GM19372 (cell line): ENCODE measurements at regions not wholly inside any gene's neighbourhood (a gene's known extent, or its start where the extent isn't known, plus 50 kb on each side); places are given as distances from the start of the nearest gene placed in this dataset.
"Not testable (repeated sequence)": the region's sequence is repeated elsewhere in the genome, so short reads cannot be mapped to it uniquely, and the experiment has no call there.

Source experiments
- ATAC-seq: cut with Tn5 transposase; IDR thresholded peaks from one replicate; pipeline ENCODE4 v1.9.1; 2021; ENCODE audit warnings: mild to moderate bottlenecking, low read depth, moderate library complexity; ENCODE audit not compliant: unreplicated experiment

- no peak for ATAC-seq
These were observed 1597.7 kb upstream of the PRR20A start for GRCh38 chr13:55543053-55543452.

DNA sequence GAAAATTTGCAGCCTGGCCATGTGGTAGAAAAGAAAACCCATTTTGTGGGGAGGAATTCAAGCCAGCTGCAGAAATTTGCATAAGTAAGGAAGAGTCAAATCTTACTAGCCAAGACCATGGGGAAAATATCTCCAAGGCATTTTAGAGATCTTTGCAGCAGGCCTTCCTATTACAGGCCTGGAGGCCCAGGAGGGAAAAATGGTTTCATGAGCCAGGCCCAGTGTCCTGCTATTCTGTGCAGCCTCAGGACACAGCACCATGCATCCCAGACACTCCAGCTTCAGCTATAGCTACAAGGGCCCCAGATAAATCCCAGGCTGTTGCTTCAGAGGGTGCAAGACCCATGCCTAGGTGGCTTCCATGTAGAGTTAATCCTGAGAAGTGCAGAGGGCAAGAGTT is 1590.1 kb upstream of the PRR20A start:
- no peak for ATAC-seq

- ATAC-seq = no peak
These were observed 1587.0 kb upstream of the PRR20A start for GRCh38 chr13:55553701-55554100.

DNA sequence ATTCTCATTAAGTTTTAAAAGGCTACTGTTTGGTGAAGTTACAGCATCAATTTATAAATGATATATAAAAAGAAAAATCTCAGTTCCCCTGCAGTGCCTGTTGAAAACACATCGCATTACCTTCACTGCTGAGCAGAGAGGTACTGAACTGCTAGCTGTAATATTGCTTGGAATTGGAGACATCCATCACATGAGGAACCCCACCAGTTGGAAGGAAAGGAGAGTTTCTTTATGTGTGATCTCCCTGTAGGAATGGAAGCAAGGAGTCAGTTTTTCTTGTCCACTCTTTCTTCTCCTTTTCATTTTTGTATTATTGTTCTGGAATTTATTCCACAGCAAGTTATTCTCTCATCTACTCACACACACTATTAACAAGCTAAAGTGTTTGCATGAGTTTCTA is 1586.0 kb upstream of the PRR20A start:
- ATAC-seq = no peak

DNA sequence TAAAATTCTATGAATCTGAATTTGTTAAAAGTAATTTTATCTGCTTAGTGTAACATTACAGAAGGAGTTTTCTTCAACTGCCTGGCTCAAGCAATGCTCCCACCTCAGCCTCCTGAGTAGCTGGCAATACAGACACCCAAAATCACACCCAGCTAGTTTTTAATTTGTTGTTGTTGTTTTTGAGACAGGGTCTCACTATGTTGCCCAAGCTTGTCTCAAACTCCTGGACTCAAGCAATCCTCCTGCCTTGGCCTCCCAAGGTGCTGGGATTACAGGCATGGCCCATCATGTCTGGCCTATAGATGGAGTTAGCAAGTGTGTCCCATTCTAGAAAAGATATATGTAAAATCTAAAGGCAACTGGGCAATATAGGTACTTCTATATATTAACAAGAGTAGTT is 1580.4 kb upstream of the PRR20A start:
- no peak for ATAC-seq

DNA sequence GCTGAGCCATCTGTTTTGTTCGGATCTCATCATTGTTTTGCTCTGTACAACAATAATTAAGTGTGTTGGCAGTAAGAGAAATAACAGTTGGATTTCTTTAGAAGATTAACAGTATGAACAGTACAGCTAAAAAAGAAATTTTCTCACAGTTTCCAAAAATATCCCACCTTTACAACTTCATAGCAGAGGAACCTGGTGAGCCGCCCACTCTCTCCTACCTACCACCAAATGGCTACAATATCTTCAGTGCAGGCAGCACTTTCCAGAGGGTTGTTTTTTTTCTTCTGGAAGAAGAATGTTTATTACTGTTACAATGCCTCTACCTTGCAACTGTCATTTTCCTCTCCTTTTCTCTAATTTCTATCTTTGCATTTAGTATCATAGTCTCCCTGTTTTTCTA is 1577.5 kb upstream of the PRR20A start:
- ATAC-seq = no peak

DNA sequence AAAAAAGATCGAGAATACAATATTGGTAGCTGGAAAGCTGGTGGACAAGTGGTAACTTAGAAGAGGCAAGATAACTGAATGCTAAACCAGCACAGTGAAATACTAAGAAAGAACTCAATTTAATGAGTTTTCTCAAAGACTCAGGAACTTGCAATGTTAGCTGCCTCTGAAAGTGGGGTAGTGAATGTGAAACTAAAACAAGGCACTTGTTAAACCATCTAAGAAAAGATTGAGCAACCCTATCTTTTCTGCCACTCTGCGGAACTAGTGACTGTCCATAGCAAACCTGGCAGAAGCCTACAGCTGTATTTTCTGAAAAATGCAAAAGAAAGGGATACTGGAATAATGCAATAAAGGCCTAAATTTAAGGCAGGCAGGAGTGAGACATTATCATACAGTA is 1574.4 kb upstream of the PRR20A start:
- no peak for ATAC-seq

DNA sequence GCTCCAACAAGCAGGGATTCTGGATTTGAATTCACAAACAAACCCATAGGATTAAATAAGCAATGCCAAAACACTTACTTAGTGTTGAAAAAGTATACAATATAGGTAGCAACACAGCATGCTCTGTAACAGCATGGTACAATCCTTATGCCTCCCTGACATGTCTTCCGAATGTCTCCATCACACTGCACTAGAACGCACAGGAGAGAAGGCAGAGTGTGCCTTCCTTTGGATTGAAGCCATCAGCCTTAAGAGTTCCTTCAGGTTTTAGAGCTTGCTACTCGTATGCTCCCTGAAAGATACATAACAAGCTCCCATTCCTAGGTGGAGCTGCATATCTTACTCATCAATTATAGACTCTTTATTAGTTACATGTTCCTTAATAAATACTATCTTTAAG is 1573.9 kb upstream of the PRR20A start:
- no peak for ATAC-seq

GRCh38 chr13:55567721-55568625 is 1572.7 kb upstream of the PRR20A start:
- ATAC-seq = no peak

GRCh38 chr13:55569082-55569481 is 1571.6 kb upstream of the PRR20A start:
- ATAC-seq = no peak

DNA sequence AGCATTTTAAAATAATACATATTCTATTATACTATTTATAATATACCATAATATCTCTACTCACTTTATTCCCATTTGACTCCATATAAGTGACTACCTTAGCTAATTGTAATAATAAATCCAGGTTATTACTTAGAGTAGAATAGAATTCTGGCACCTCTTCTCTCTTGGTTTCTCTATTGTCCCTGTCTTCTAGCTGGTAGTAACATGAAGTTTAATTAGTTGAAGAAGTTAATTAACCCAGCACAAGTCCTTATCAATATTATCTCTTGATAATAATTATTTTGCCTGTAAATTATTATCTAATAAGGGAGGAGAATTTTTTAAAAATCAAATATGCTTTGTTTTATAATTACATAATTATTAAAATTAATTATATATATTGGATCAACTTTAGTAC is 1571.2 kb upstream of the PRR20A start:
- ATAC-seq = no peak

DNA sequence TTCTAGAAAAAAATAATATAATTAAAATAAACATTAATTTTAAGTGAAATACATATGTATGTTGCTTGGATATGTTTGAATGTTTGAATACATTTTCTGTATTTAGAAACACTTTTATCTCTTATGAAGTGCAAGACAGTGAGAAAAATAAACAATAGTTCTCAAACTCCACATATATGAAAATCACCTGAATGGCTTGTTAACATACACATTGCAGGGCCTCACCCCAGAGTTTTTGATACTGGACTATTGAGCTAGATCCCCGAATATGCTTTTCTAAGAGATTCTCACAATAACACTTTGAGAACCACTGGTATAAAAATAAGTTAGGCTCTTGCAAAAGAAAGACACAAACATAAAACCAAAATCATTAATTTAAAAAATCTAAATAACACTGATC is 1570.3 kb upstream of the PRR20A start:
- ATAC-seq = no peak

DNA sequence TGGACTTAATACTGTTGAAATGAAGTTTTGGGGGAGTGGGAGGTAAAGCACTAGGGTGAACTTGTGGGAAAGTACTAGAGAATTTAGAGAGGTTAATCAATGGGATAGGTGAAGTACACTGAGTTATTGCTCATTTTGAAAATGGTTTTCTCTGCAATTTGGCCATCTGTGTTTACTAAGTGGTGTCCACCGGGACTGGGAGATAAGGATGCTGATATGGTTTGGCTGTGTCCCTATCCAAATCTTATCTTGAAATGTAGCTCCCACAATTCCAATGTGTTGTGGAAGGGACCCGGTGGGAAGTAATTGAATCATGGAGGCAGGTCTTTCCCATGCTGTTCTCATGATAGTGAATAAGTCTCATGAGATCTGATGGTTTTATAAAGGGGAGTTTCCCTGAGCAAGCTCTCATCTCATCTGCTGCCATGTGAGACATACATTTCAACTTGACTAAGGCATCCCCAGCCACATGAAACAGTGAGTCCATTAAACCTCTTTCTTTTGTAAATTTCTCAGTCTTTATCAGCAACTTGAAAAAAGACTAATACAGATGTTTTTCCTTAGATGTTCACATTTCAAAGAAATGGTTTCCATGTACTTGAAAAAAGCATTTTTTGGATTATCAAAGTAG is 1569.4 kb upstream of the PRR20A start:
- ATAC-seq = no peak

- ATAC-seq = no peak
These were observed 1568.3 kb upstream of the PRR20A start for GRCh38 chr13:55572408-55572807.

DNA sequence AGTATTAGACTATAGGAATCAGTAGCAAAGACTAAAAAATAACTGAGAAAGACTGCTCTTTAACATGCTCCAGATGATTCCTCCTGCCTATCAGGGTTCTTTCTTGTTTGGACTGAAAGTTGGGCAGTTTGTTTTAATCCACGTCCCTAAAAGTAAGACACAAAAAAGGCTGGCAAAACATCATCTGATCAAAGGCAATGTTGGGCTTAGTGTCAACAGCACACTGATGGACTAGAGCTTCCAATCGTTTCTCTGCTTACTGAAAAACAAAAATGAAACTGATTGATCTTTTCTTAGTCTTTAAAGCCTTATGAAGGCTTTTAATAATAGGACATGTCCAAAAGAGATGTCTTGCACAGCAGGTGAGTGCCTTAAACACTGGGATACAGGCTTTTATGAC is 1567.9 kb upstream of the PRR20A start:
- ATAC-seq = no peak

- no peak for ATAC-seq
These were observed 1567.2 kb upstream of the PRR20A start for GRCh38 chr13:55573565-55573964.

- ATAC-seq = no peak
These were observed 1564.3 kb upstream of the PRR20A start for GRCh38 chr13:55576389-55576788.

DNA sequence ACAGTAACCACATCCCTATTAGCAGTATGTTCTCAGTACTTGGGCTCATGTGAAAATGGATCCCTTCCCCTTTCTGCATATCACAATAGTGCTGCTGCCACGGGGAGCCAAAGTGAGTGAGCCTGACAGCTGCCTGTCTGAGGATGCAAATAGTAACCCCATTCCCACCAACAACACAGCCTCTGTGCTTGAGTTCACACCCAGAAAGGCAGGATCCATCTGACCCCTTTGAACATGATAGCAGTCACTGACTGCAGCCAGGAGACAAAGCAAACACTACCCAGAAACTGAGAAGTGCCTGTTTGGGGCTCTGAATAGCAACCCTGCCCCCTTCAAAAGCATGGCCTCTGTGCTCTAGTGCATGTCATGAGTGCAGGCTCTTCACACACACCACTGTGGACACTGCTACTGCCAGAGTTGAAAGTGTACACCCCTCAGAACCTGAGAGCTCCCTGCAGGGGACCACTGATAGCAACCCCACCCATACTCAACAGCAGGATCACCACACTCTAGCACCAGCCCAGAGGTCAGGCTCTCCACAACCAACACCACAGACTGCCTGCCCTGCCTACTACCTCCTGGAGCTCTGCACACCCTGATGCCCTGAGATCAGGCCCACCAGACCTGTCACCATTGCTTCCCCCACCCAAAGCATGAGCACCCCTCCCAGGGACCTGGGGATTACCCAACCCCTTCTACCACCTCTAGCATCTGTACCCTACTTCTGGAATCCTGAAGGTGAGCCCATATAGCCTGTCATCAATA is 1563.5 kb upstream of the PRR20A start:
- ATAC-seq = no peak

DNA sequence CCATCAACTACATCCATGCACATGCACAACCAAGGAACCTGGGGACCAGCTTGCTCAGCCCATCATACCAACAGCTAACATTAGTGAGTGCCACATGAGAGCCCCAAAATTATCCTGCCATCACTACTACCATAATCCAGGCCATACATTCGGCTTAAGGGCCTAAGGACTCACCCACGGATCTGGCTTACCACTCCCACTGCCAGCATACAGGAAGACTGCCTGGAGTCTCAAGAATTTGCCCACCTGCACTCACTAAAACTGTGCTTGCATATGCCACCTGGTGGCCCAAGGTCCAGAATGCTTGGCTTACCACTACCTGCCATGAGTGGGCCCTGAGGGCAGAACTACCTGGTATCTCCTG is 1562.9 kb upstream of the PRR20A start:
- ATAC-seq = no peak

DNA sequence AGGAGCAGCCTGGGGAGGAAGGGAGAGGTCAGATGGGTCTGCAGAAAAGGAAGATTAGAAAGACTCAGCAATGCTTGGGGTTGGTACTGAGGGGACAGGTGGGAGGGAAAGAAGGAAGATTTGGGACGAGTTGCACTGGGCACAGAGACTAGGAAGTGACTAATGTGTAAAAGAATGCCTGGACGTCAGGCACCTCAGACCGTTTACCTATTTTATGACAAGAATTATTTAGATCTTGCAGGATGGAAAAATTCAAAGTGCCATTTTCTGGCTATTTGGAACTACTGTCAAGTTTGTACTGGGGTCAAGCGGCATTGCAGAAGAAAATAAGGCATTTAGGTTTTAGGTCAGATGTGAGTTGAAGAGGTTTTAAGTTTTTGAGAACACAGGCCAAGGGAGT is 1558.4 kb upstream of the PRR20A start:
- ATAC-seq = not testable (repeated sequence)

- no peak for ATAC-seq
These were observed 1556.6 kb upstream of the PRR20A start for GRCh38 chr13:55583953-55584593.
